ENCODE measurements at regions not wholly inside any gene's neighbourhood (a gene's known extent, or its start where the extent isn't known, plus 50 kb on each side); places are given as distances from the start of the nearest gene placed in this dataset.
A peak's percentile ranks its signal among the peaks of the same experiment; 100 is the strongest.

DNA sequence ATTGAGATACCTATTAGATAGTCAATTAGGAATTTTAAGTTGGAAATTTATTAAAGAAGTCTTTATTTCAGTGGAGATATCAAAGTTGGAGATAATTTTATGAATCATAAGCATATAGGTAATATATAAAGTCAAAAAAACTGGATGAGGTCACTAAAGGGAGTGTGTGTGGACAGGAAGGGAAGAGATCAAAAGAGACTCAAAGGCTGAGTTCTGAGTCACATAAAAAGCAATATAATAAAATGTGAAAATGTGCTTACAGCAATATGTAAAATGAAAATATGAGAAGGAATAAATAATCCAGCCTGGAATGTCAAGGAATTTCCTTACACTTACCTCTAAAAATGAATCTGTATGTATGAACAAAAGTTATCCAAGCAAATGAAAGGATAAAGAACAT, 583.3 kb upstream of the SORCS1 start:
- no peak for TF ChIP-seq CTCF (IDR thresholded peaks at IDR 0.05; ENCODE audit: unreplicated experiment)
- intact Hi-C loops (cut with micrococcal nuclease), result no loop called here
- Mint-ChIP-seq H3K4me1 (ENCODE audit: insufficient read depth, unreplicated experiment) (peaks cover 10% of the 10 kb centered on the region), H3K9me3 (ENCODE audit: unreplicated experiment) (peaks cover 19% of the 10 kb centered on the region), H3K27me3 (ENCODE audit: insufficient read depth, unreplicated experiment) (no peaks in the 10 kb centered on the region), H3K27ac (ENCODE audit: low read depth, unreplicated experiment) (no peak overlapping the region), H3K4me3 (ENCODE audit: unreplicated experiment) (no peak overlapping the region), H3K36me3 (ENCODE audit: insufficient read depth, unreplicated experiment) (no peaks in the 10 kb centered on the region)
- ChIA-PET POLR2A (interaction anchor here (0.7 kb wide), 1 partner anchor 80 kb away, joined by 3 read pairs; no protein-coding TSS in a partner anchor), CTCF (no interaction called here)
- DNase-seq (ENCODE audit: unreplicated experiment), result no peak
- BruUV-seq (replicated peaks), result no TSS peak

DNA sequence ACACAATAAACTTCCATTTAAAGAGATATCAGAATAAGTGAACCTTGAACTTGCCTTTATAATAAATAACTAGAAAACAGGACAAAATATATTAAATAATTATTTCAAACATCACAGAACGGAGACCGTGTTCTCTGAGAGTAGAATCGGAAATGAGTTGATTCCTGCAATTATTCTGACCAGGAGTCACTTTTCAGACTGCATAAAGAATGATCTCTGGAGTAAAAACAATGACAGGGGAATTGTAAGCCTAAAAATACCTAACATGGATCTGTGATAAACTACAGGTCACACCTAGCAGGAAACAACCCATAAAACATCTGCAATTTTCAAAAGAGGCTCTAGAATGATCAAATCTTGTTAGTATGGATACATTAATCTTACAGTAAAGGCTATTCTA, 577.5 kb upstream of the SORCS1 start:
- no peak overlapping the region for H3K4me3 Mint-ChIP-seq (ENCODE audit: unreplicated experiment)
- H3K4me1 Mint-ChIP-seq (ENCODE audit: insufficient read depth, unreplicated experiment), result peaks cover 6% of the 10 kb centered on the region
- BruUV-seq (replicated peaks), result no TSS peak
- no peaks in the 10 kb centered on the region for H3K36me3 Mint-ChIP-seq (ENCODE audit: insufficient read depth, unreplicated experiment)
- peaks cover 15% of the 10 kb centered on the region for H3K9me3 Mint-ChIP-seq (ENCODE audit: unreplicated experiment)
- H3K27ac Mint-ChIP-seq (ENCODE audit: low read depth, unreplicated experiment), result no peak overlapping the region
- no peak for TF ChIP-seq CTCF (IDR thresholded peaks at IDR 0.05; ENCODE audit: unreplicated experiment)
- intact Hi-C loops (cut with micrococcal nuclease), result no loop called here
- ChIA-PET CTCF (interaction anchor here (0.7 to 0.8 kb wide), 2 partner anchors 11 to 468 kb away, joined by 3 to 5 read pairs; no protein-coding TSS in a partner anchor), POLR2A (interaction anchor here (0.6 to 1.1 kb wide), 2 partner anchors 13 to 1896 kb away, joined by 3 to 4 read pairs; no protein-coding TSS in a partner anchor)
- no peaks in the 10 kb centered on the region for H3K27me3 Mint-ChIP-seq (ENCODE audit: insufficient read depth, unreplicated experiment)
- no peak for DNase-seq (ENCODE audit: unreplicated experiment)

- no peak overlapping the region for H3K4me3 Mint-ChIP-seq (ENCODE audit: unreplicated experiment)
- no peaks in the 10 kb centered on the region for H3K27me3 Mint-ChIP-seq (ENCODE audit: insufficient read depth, unreplicated experiment)
- intact Hi-C loops (cut with micrococcal nuclease), result no loop called here
- peak overlapping the region; percentile 37 for H3K27ac Mint-ChIP-seq (ENCODE audit: low read depth, unreplicated experiment)
- H3K4me1 Mint-ChIP-seq (ENCODE audit: insufficient read depth, unreplicated experiment), result peaks cover 6% of the 10 kb centered on the region
- ChIA-PET POLR2A (interaction anchor here (0.6 to 1.1 kb wide), 2 partner anchors 13 to 78 kb away, joined by 3 to 4 read pairs; no protein-coding TSS in a partner anchor), CTCF (interaction anchor here (0.8 kb wide), 1 partner anchor 10 kb away, joined by 5 read pairs; no protein-coding TSS in a partner anchor)
- TF ChIP-seq CTCF (IDR thresholded peaks at IDR 0.05; ENCODE audit: unreplicated experiment), result no peak
- H3K9me3 Mint-ChIP-seq (ENCODE audit: unreplicated experiment), result peaks cover 9% of the 10 kb centered on the region
- peak; percentile 35 for DNase-seq (ENCODE audit: unreplicated experiment)
- BruUV-seq (replicated peaks), result no TSS peak
- no peaks in the 10 kb centered on the region for H3K36me3 Mint-ChIP-seq (ENCODE audit: insufficient read depth, unreplicated experiment)
Measured at GRCh38 chr10:107740962-107741690, 576.6 kb upstream of the SORCS1 start.

GRCh38 chr10:107739951-107740350, 575.4 kb upstream of the SORCS1 start:
- ChIA-PET CTCF (interaction anchor here (0.6 kb wide), 1 partner anchor 54 kb away, joined by 3 read pairs; no protein-coding TSS in a partner anchor), POLR2A (no interaction called here)
- no peak for DNase-seq (ENCODE audit: unreplicated experiment)
- Mint-ChIP-seq H3K9me3 (ENCODE audit: unreplicated experiment) (peaks cover 15% of the 10 kb centered on the region), H3K4me3 (ENCODE audit: unreplicated experiment) (no peak overlapping the region), H3K27ac (ENCODE audit: low read depth, unreplicated experiment) (no peak overlapping the region), H3K36me3 (ENCODE audit: insufficient read depth, unreplicated experiment) (no peaks in the 10 kb centered on the region), H3K27me3 (ENCODE audit: insufficient read depth, unreplicated experiment) (no peaks in the 10 kb centered on the region), H3K4me1 (ENCODE audit: insufficient read depth, unreplicated experiment) (peaks cover 6% of the 10 kb centered on the region)
- no peak for TF ChIP-seq CTCF (IDR thresholded peaks at IDR 0.05; ENCODE audit: unreplicated experiment)
- no TSS peak for BruUV-seq (replicated peaks)
- intact Hi-C loops (cut with micrococcal nuclease), result loop anchor here (10.0 kb wide), 1 partner anchor 125 kb away; no protein-coding TSS in a partner anchor

All from MCF 10A (cell line).